NCI-H1092 treated with DMSO at 0.1 percent for 48 hours (cell line): ENCODE measurements at regions not wholly inside any gene's neighbourhood (a gene's known extent, or its start where the extent isn't known, plus 50 kb on each side); places are given as distances from the start of the nearest gene placed in this dataset.
"Not testable (repeated sequence)": the region's sequence is repeated elsewhere in the genome, so short reads cannot be mapped to it uniquely, and the experiment has no call there.

ENCODE experiments used
- DNase-seq: peaks from one replicate; lab custom pipeline; 2025; lab: John Stamatoyannopoulos, UW

- no peak for DNase-seq
These were observed 750.4 kb downstream of the TENT5A start for GRCh38 chr6:81002126-81002525.

- DNase-seq, result no peak
These were observed 761.2 kb downstream of the TENT5A start for GRCh38 chr6:80991316-80991715.

- no peak for DNase-seq
These were observed 763.6 kb downstream of the TENT5A start for GRCh38 chr6:80988892-80989291.

- DNase-seq, result no peak
These were observed 764.2 kb downstream of the TENT5A start for GRCh38 chr6:80988286-80988685.

- DNase-seq, result not testable (repeated sequence)
These were observed 771.3 kb downstream of the TENT5A start for GRCh38 chr6:80981226-80981625.

- DNase-seq, result no peak
These were observed 776.1 kb downstream of the TENT5A start for GRCh38 chr6:80976336-80976735.

GRCh38 chr6:80974579-80974978 is 777.9 kb downstream of the TENT5A start:
- no peak for DNase-seq

GRCh38 chr6:80969439-80969838 is 783.0 kb downstream of the TENT5A start:
- DNase-seq, result no peak

- no peak for DNase-seq
These were observed 784.9 kb downstream of the TENT5A start for GRCh38 chr6:80967609-80968008.

GRCh38 chr6:80962382-80962781 is 790.1 kb downstream of the TENT5A start:
- no peak for DNase-seq

GRCh38 chr6:80961166-80961565 is 791.3 kb downstream of the TENT5A start:
- no peak for DNase-seq

- DNase-seq, result no peak
These were observed 793.4 kb downstream of the TENT5A start for GRCh38 chr6:80959034-80959433.

GRCh38 chr6:80956898-80957297 is 795.6 kb downstream of the TENT5A start:
- no peak for DNase-seq

GRCh38 chr6:80952479-80952878 is 800.0 kb downstream of the TENT5A start:
- DNase-seq, result not testable (repeated sequence)

- no peak for DNase-seq
These were observed 806.1 kb downstream of the TENT5A start for GRCh38 chr6:80946402-80946801.

- DNase-seq, result no peak
These were observed 809.6 kb downstream of the TENT5A start for GRCh38 chr6:80942911-80943310.

- DNase-seq, result no peak
These were observed 811.5 kb downstream of the TENT5A start for GRCh38 chr6:80940976-80941375.

GRCh38 chr6:80940571-80940970 is 811.9 kb downstream of the TENT5A start:
- no peak for DNase-seq

GRCh38 chr6:80939898-80940297 is 812.6 kb downstream of the TENT5A start:
- no peak for DNase-seq

- DNase-seq, result no peak
These were observed 813.0 kb downstream of the TENT5A start for GRCh38 chr6:80939480-80939879.

- no peak for DNase-seq
These were observed 814.4 kb downstream of the TENT5A start for GRCh38 chr6:80938131-80938530.

GRCh38 chr6:80932359-80932758 is 820.1 kb downstream of the TENT5A start:
- no peak for DNase-seq

GRCh38 chr6:80930376-80930775 is 822.1 kb downstream of the TENT5A start:
- no peak for DNase-seq

- no peak for DNase-seq
These were observed 817.3 kb downstream of the BCKDHB start for GRCh38 chr6:80923816-80924215.

- DNase-seq, result no peak
These were observed 816.5 kb downstream of the BCKDHB start for GRCh38 chr6:80922916-80923455.
